ENCODE measurements at regions not wholly inside any gene's neighbourhood (a gene's known extent, or its start where the extent isn't known, plus 50 kb on each side); places are given as distances from the start of the nearest gene placed in this dataset.

DNA sequence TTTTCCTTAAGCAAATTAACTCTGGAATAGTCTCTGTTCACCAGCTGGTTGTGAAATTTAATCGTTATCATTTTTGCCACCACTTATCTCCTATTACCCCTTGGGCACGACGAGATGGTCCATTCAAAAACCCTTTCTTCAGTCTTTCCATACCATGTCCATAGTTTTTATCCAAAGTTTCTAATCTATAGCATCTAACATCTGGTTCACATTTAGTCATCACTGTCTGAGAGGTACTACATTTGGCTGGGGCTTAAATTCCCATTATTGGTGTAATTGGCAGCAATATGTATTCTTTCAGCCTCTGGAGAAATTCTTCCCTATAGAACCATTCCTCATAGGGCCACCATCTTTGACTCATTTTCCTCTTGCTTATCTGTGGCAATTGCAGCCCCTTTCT, 163.5 kb downstream of the CCER1 start:
- Histone ChIP-seq H3K9me3 (ENCODE audit: control insufficient read depth in 2 of 2, insufficient read depth in 1 of 2, low read depth in 1 of 2, low read length in 1 of 2) (no peaks in the 10 kb centered on the region), H3K27ac (ENCODE audit: low read depth in 1 of 3, low read length in 2 of 3) (no peak overlapping the region), H3K27me3 (ENCODE audit: control insufficient read depth in 3 of 3, insufficient read depth in 3 of 3, low read length in 3 of 3) (no peaks in the 10 kb centered on the region), H3K4me3 (ENCODE audit: low read depth in 1 of 3, low read length in 3 of 3) (no peak overlapping the region), H3K36me3 (ENCODE audit: control insufficient read depth in 3 of 3, insufficient read depth in 2 of 3, low read depth in 1 of 3, low read length in 3 of 3) (no peaks in the 10 kb centered on the region), H3K4me1 (ENCODE audit: control insufficient read depth in 3 of 3, insufficient read depth in 2 of 3, low read depth in 1 of 3, low read length in 2 of 3) (no peaks in the 10 kb centered on the region)
- FAIRE-seq = no peak
- WGBS, 3 donors = 74 to 88% (median 74%) methylated on average over 3 of the region's 3 CpGs
- DNase-seq = no peak

- DNase-seq (no peak), FAIRE-seq (no peak)
- no peaks in the 10 kb centered on the region for H3K9me3 ChIP-seq (ENCODE audit: control insufficient read depth in 2 of 2, insufficient read depth in 1 of 2, low read depth in 1 of 2, low read length in 1 of 2)
- no peak overlapping the region for H3K4me3 ChIP-seq (ENCODE audit: low read depth in 1 of 3, low read length in 3 of 3)
- H3K36me3 ChIP-seq (ENCODE audit: control insufficient read depth in 3 of 3, insufficient read depth in 2 of 3, low read depth in 1 of 3, low read length in 3 of 3) = no peaks in the 10 kb centered on the region
- 67 to 74% (median 67%) methylated on average over 4 of the region's 4 CpGs for WGBS, 3 donors
- no peak overlapping the region for H3K27ac ChIP-seq (ENCODE audit: low read depth in 1 of 3, low read length in 2 of 3)
- H3K27me3 ChIP-seq (ENCODE audit: control insufficient read depth in 3 of 3, insufficient read depth in 3 of 3, low read length in 3 of 3) = no peaks in the 10 kb centered on the region
- no peaks in the 10 kb centered on the region for H3K4me1 ChIP-seq (ENCODE audit: control insufficient read depth in 3 of 3, insufficient read depth in 2 of 3, low read depth in 1 of 3, low read length in 2 of 3)
Observed at GRCh38 chr12:90790747-90791146, 164.2 kb downstream of the CCER1 start.

DNA sequence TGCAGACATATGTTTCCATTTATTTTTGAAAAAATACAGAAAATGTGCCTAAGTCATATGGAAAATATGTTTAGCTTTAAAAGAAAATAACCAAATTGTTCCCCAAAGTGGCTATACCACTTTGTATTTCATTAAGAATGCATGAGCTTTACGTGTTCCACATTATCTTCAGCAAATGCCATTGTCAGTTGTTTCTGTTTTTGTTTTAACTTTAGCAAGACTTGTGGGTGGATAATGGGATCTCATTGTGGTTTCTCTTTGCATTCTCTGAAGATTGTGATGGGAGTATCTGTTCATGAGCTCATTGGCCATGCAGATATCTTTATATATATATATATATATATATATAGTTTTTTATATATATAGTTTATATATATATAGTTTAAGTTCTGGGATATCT, 181.5 kb downstream of the CCER1 start:
- no peaks in the 10 kb centered on the region for H3K9me3 ChIP-seq (ENCODE audit: control insufficient read depth in 2 of 2, insufficient read depth in 1 of 2, low read depth in 1 of 2, low read length in 1 of 2)
- no peaks in the 10 kb centered on the region for H3K36me3 ChIP-seq (ENCODE audit: control insufficient read depth in 3 of 3, insufficient read depth in 2 of 3, low read depth in 1 of 3, low read length in 3 of 3)
- no peaks in the 10 kb centered on the region for H3K4me1 ChIP-seq (ENCODE audit: control insufficient read depth in 3 of 3, insufficient read depth in 2 of 3, low read depth in 1 of 3, low read length in 2 of 3)
- H3K27ac ChIP-seq (ENCODE audit: low read depth in 1 of 3, low read length in 2 of 3) = no peak overlapping the region
- FAIRE-seq (no peak), DNase-seq (no peak)
- WGBS, 3 donors = 58 to 82% (median 65%) methylated on average over 1 of the region's 1 CpG
- no peak overlapping the region for H3K4me3 ChIP-seq (ENCODE audit: low read depth in 1 of 3, low read length in 3 of 3)
- no peaks in the 10 kb centered on the region for H3K27me3 ChIP-seq (ENCODE audit: control insufficient read depth in 3 of 3, insufficient read depth in 3 of 3, low read length in 3 of 3)

DNA sequence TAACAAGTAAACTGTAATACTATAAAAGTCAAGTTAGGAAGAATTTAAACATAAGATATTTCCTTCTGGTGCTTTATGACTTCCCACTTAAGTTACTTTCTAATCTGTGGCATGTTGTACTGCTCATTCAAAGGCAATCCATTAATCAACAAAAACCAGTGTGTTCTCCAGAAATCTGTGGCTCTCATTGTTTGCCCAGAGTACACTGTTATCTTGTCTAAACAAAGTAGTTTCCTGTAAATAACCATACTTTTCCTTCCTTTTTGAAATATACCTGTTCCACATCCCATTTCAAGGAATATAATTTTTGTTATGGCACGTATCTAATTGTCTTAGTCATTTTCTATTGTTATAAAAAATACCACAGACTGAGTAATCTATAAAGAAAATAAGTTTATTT, 184.1 kb downstream of the CCER1 start:
- Histone ChIP-seq H3K27me3 (ENCODE audit: control insufficient read depth in 3 of 3, insufficient read depth in 3 of 3, low read length in 3 of 3) (no peaks in the 10 kb centered on the region), H3K27ac (ENCODE audit: low read depth in 1 of 3, low read length in 2 of 3) (no peak overlapping the region), H3K4me1 (ENCODE audit: control insufficient read depth in 3 of 3, insufficient read depth in 2 of 3, low read depth in 1 of 3, low read length in 2 of 3) (no peaks in the 10 kb centered on the region), H3K4me3 (ENCODE audit: low read depth in 1 of 3, low read length in 3 of 3) (no peak overlapping the region), H3K9me3 (ENCODE audit: control insufficient read depth in 2 of 2, insufficient read depth in 1 of 2, low read depth in 1 of 2, low read length in 1 of 2) (peaks cover 0 to 3% of the 10 kb centered on the region in 2 donors), H3K36me3 (ENCODE audit: control insufficient read depth in 3 of 3, insufficient read depth in 2 of 3, low read depth in 1 of 3, low read length in 3 of 3) (no peaks in the 10 kb centered on the region)
- DNase-seq (no peak), FAIRE-seq (no peak)
- 60 to 73% (median 64%) methylated on average over 1 of the region's 1 CpG for WGBS, 3 donors

- no peak for DNase-seq
- WGBS, 3 donors = 67 to 74% (median 71%) methylated on average over 1 of the region's 1 CpG
- no peak for FAIRE-seq
Observed at GRCh38 chr12:90757957-90758356, 197.0 kb downstream of the CCER1 start.

DNA sequence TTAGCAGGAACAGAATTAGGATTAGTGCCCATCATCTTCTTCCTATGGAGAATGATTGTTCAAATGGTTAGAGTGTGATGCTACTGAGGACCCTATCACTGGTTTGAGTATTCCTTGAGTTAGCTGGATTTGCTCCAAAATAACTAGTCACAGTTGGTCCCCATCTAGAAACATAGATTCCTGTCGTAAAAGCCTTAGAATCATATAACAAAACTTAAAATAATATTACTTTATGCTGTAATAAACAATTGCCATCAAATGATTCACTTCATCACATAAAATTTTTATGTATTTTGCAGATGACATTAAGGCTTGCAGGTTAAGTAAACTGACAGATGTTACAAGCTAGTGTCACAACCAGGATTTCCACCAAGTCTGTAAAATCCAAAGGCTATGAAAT, 209.8 kb downstream of the CCER1 start:
- H3K4me3 ChIP-seq (ENCODE audit: low read depth in 1 of 3, low read length in 3 of 3) = no peak overlapping the region
- no peaks in the 10 kb centered on the region for H3K36me3 ChIP-seq (ENCODE audit: control insufficient read depth in 3 of 3, insufficient read depth in 2 of 3, low read depth in 1 of 3, low read length in 3 of 3)
- no peak overlapping the region for H3K27ac ChIP-seq (ENCODE audit: low read depth in 1 of 3, low read length in 2 of 3)
- no peaks in the 10 kb centered on the region for H3K9me3 ChIP-seq (ENCODE audit: control insufficient read depth in 2 of 2, insufficient read depth in 1 of 2, low read depth in 1 of 2, low read length in 1 of 2)
- WGBS, 3 donors = 65 to 79% (median 74%) methylated on average over 1 of the region's 1 CpG
- no peaks in the 10 kb centered on the region for H3K27me3 ChIP-seq (ENCODE audit: control insufficient read depth in 3 of 3, insufficient read depth in 3 of 3, low read length in 3 of 3)
- DNase-seq (no peak), FAIRE-seq (no peak)
- H3K4me1 ChIP-seq (ENCODE audit: control insufficient read depth in 3 of 3, insufficient read depth in 2 of 3, low read depth in 1 of 3, low read length in 2 of 3) = no peaks in the 10 kb centered on the region

More at GRCh38 chr12:90757957-90758356, 197.0 kb downstream of the CCER1 start:
- Histone ChIP-seq H3K27me3 (ENCODE audit: control insufficient read depth in 3 of 3, insufficient read depth in 3 of 3, low read length in 3 of 3) (no peaks in the 10 kb centered on the region), H3K27ac (ENCODE audit: low read depth in 1 of 3, low read length in 2 of 3) (no peak overlapping the region), H3K9me3 (ENCODE audit: control insufficient read depth in 2 of 2, insufficient read depth in 1 of 2, low read depth in 1 of 2, low read length in 1 of 2) (peaks cover 0 to 3% of the 10 kb centered on the region in 2 donors), H3K4me1 (ENCODE audit: control insufficient read depth in 3 of 3, insufficient read depth in 2 of 3, low read depth in 1 of 3, low read length in 2 of 3) (no peaks in the 10 kb centered on the region), H3K4me3 (ENCODE audit: low read depth in 1 of 3, low read length in 3 of 3) (no peak overlapping the region), H3K36me3 (ENCODE audit: control insufficient read depth in 3 of 3, insufficient read depth in 2 of 3, low read depth in 1 of 3, low read length in 3 of 3) (no peaks in the 10 kb centered on the region)

DNA sequence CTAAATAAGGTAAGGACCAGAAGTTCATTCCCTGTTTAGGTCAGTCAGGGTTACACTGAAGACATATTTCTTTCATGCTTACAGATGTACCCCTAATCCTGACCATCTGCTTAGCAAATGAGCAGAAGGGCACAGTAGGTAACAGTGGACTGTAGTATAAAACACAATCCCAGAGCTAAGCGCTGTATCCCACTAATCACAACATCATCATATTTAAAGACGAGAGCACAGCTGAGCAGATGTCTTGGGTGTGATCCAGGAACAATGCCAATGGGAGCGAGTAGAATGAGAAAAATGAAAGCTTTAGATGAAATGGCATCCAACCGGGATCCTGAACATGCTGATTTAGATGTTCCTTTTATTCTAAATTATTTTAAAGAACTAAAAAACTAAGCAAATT, 213.4 kb downstream of the CCER1 start:
- Histone ChIP-seq H3K36me3 (ENCODE audit: control insufficient read depth in 3 of 3, insufficient read depth in 2 of 3, low read depth in 1 of 3, low read length in 3 of 3) (no peaks in the 10 kb centered on the region), H3K9me3 (ENCODE audit: control insufficient read depth in 2 of 2, insufficient read depth in 1 of 2, low read depth in 1 of 2, low read length in 1 of 2) (peaks cover 0 to 3% of the 10 kb centered on the region in 2 donors), H3K27me3 (ENCODE audit: control insufficient read depth in 3 of 3, insufficient read depth in 3 of 3, low read length in 3 of 3) (no peaks in the 10 kb centered on the region), H3K4me1 (ENCODE audit: control insufficient read depth in 3 of 3, insufficient read depth in 2 of 3, low read depth in 1 of 3, low read length in 2 of 3) (no peaks in the 10 kb centered on the region), H3K27ac (ENCODE audit: low read depth in 1 of 3, low read length in 2 of 3) (no peak overlapping the region), H3K4me3 (ENCODE audit: low read depth in 1 of 3, low read length in 3 of 3) (no peak overlapping the region)
- no peak for DNase-seq
- WGBS, 3 donors = 66 to 79% (median 70%) methylated on average over 4 of the region's 4 CpGs
- FAIRE-seq = no peak

- WGBS, 3 donors = 70 to 85% (median 76%) methylated on average over 4 of the region's 4 CpGs
- Histone ChIP-seq H3K9me3 (ENCODE audit: control insufficient read depth in 2 of 2, insufficient read depth in 1 of 2, low read depth in 1 of 2, low read length in 1 of 2) (no peaks in the 10 kb centered on the region), H3K4me3 (ENCODE audit: low read depth in 1 of 3, low read length in 3 of 3) (no peak overlapping the region), H3K27ac (ENCODE audit: low read depth in 1 of 3, low read length in 2 of 3) (no peak overlapping the region), H3K4me1 (ENCODE audit: control insufficient read depth in 3 of 3, insufficient read depth in 2 of 3, low read depth in 1 of 3, low read length in 2 of 3) (no peaks in the 10 kb centered on the region), H3K27me3 (ENCODE audit: control insufficient read depth in 3 of 3, insufficient read depth in 3 of 3, low read length in 3 of 3) (no peaks in the 10 kb centered on the region), H3K36me3 (ENCODE audit: control insufficient read depth in 3 of 3, insufficient read depth in 2 of 3, low read depth in 1 of 3, low read length in 3 of 3) (no peaks in the 10 kb centered on the region)
- FAIRE-seq = no peak
- DNase-seq = no peak
Observed at GRCh38 chr12:90729736-90730135, 225.2 kb downstream of the CCER1 start.

DNA sequence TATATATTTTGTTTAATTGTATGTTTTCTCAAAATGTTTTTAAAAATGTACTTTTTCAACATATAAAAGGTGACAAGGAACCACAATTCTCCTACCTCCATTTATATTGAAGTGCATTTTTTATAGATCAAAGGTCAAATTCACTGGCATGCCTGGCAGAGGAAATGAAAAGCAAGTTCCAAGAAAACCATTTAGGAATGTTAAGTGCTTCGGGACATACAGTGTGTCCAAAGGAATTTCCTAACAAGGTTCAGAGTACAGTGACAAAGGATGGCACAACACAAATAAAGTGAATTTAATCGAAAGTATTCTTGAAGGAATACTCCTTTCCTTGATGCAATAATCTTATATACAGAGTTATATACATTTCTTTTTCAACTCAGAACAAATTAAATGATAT, 242.3 kb downstream of the CCER1 start:
- Histone ChIP-seq H3K4me1 (ENCODE audit: control insufficient read depth in 3 of 3, insufficient read depth in 2 of 3, low read depth in 1 of 3, low read length in 2 of 3) (no peaks in the 10 kb centered on the region), H3K36me3 (ENCODE audit: control insufficient read depth in 3 of 3, insufficient read depth in 2 of 3, low read depth in 1 of 3, low read length in 3 of 3) (no peaks in the 10 kb centered on the region), H3K4me3 (ENCODE audit: low read depth in 1 of 3, low read length in 3 of 3) (no peak overlapping the region), H3K27ac (ENCODE audit: low read depth in 1 of 3, low read length in 2 of 3) (no peak overlapping the region), H3K9me3 (ENCODE audit: control insufficient read depth in 2 of 2, insufficient read depth in 1 of 2, low read depth in 1 of 2, low read length in 1 of 2) (no peaks in the 10 kb centered on the region), H3K27me3 (ENCODE audit: control insufficient read depth in 3 of 3, insufficient read depth in 3 of 3, low read length in 3 of 3) (no peaks in the 10 kb centered on the region)
- FAIRE-seq = no peak
- 16 to 48% (median 27%) methylated on average over 2 of the region's 2 CpGs for WGBS, 3 donors
- DNase-seq = peak in 1 of 2 donors; percentile 6
